VCaP (cell line): ENCODE measurements at regions not wholly inside any gene's neighbourhood (a gene's known extent, or its start where the extent isn't known, plus 50 kb on each side); places are given as distances from the start of the nearest gene placed in this dataset.

ENCODE experiments used
- H3K27ac ChIP-seq: fragments of 450-650 bp; 2 replicates; pipeline ENCODE4 v1.5.1; 2017
- TF ChIP-seq, protein P1 (sequence below): fragments of 450-650 bp; conservative IDR thresholded peaks from 2 replicates; pipeline ENCODE4 v1.5.1; 2017; ENCODE audit warnings: mild to moderate bottlenecking, moderate library complexity

DNA sequence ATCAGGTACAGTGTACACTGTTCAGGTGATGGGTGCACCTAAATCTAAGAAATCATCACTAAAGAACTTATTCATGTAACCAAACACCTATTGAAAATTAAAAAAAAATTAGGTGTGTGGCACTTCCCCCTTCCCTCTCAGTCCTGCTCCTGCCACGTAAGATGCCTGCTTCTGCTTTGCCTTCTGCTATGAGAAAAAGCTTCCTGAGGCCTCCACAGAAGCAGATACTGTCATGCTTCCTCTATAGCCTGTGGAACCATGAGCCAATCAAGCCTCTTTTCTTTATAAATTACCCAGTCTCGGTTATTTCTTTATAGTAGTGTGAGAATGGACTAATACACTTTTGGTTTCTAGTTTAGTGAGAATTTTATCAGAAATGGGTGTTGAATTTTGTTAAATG, 459.8 kb upstream of the DIPK2B start:
- TF ChIP-seq, protein P1, sequence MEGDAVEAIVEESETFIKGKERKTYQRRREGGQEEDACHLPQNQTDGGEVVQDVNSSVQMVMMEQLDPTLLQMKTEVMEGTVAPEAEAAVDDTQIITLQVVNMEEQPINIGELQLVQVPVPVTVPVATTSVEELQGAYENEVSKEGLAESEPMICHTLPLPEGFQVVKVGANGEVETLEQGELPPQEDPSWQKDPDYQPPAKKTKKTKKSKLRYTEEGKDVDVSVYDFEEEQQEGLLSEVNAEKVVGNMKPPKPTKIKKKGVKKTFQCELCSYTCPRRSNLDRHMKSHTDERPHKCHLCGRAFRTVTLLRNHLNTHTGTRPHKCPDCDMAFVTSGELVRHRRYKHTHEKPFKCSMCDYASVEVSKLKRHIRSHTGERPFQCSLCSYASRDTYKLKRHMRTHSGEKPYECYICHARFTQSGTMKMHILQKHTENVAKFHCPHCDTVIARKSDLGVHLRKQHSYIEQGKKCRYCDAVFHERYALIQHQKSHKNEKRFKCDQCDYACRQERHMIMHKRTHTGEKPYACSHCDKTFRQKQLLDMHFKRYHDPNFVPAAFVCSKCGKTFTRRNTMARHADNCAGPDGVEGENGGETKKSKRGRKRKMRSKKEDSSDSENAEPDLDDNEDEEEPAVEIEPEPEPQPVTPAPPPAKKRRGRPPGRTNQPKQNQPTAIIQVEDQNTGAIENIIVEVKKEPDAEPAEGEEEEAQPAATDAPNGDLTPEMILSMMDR: no peak
- H3K27ac ChIP-seq: no peak overlapping the region

DNA sequence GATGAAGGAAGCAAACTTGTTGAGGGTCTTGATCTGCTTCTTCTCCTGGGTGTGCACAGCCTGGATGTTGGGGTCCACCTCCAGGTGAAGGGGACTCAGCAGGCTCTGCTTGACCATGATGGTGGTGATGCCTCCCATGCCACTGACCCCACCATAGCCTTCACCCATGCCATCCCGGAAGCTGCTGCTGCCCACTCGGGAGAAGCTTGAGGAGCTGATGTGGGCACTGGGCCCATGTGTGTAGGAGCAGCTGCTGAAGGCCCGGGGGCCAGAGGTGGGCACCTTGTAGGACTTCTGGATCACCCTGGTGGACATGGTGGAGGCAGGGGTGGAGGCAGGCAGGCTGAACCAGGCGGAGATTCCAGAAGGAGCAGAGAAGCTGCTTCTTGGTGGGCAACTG, 432.7 kb upstream of the DIPK2B start:
- TF ChIP-seq, protein P1: no peak
- H3K27ac ChIP-seq: no peak overlapping the region

DNA sequence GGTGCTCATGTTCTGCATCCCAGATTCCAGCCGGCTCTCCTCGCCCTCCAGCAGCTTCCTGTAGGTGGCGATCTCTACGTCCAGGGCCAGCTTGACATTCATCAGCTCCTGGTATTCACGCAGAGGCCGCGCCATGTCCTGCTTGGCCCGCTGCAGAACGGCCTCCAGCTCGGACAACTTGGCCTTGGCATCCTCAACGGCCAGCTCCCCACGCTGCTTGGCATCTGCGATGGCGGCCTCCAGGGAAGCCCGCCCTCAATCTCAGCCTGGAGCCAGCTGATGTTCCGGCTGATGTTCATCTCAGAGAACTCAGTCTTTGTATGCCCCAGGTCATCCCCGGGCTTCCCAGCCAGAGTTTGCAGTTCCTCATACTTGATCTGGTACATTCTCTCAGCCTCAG, 431.8 kb upstream of the DIPK2B start:
- TF ChIP-seq, protein P1: no peak

DNA sequence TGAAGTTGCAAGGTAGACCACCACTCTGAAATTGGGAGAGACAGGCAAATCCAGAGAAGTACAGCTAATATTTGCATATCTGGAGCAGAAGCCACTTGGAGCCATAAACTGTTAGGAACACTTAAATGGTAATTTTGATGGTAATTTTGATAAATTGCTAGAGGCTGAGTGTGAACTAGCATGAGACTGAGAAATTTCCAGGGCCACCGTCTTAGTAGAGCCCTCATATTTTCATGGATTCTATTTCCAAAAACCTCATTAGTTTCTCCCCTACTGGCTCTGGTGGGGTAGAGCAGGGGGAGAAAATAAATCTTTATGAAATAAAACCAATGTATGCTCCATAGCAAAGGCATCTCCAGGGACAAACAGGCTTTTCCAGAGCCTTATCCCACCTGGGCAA, 429.4 kb upstream of the DIPK2B start:
- H3K27ac ChIP-seq: no peak overlapping the region
- TF ChIP-seq, protein P1: no peak

More for the DNA sequence above, 431.8 kb upstream of the DIPK2B start:
- H3K27ac ChIP-seq: no peak overlapping the region

DNA sequence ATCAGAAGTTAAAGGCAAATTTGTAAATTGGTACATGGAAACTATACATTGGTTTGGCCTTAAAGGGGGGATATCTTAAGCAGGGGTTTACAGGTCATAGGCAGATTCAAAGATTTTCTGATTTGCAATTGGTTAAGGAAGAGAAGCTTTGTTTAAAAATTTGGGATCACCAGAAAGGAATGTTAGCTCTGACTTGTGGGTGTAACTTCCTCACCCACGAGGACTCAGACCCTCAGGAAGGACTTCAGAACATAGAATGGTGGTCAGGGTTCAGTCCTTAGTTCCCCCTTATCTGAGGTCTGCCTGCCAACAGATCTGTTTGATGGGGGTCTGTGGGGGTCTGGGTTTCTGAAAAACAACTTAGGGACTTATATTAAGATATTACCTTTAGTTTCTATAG, 427.4 kb upstream of the DIPK2B start:
- H3K27ac ChIP-seq: no peak overlapping the region
- TF ChIP-seq, protein P1: no peak

DNA sequence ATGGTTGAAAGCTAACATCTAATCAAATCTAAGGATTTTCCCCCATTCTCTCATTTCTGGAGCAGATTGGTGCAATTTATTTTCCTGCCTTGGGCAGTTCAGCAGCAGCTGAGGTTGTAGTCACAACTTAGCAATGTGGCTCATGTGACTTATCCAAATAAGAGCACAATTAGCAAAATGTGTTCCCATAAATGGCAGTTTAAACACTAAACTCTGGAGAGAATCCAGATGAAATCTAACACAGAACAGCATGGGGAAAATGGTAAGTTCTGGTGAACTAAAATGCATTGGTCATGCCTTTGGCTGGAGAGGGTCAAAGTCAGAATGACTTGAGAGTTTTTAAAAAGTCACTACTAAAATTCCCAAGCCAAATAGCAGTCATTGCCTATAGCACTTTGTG, 422.6 kb upstream of the DIPK2B start:
- H3K27ac ChIP-seq: no peak overlapping the region
- TF ChIP-seq, protein P1: no peak

DNA sequence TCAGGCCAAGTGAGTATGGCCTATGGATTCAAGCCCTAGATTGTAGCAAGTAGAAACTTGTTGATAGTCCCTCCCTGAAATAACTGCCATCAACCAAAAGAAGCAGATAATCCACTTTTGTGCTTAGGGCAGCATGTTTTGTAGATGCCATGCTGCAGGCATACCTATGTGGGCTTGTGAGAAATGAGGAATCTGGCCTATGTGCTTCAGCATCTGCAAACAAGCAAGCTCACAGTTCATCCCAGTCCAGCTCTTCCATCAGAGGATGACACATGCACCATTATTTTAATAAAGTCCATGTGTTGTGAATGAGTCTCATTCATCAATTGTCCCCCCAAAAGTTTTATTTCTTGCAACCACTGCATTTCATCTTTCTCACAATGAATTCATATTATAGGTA, 421.9 kb upstream of the DIPK2B start:
- TF ChIP-seq, protein P1: no peak
- H3K27ac ChIP-seq: no peak overlapping the region

DNA sequence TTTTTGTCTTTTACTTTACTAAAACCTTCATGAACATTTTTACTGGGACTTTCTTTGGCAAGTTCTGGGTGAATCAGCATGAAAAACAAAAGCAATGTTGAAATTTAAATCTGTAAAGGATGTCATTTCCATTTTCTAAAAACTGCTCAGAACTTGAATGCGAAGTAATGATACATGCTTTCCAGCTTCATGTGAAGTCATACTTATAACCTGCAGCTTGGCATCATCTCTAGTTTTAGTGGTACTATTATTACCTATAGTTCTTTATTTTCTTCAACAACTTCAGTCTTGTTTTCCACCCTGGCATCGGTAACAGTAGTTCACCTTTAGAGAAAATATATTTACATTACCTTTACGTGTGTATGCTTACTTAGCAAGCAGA, 421.4 kb upstream of the DIPK2B start:
- TF ChIP-seq, protein P1: no peak
- no peak overlapping the region for H3K27ac ChIP-seq
